Endothelial cell of umbilical vein (primary cell): ENCODE measurements at regions not wholly inside any gene's neighbourhood (a gene's known extent, or its start where the extent isn't known, plus 50 kb on each side); places are given as distances from the start of the nearest gene placed in this dataset.

Experiments used
- BruUV-seq: library from RNA; stranded (reverse); fragments of 400-500 nt; replicated peaks from 2 replicates; lab custom pipeline; 2021; lab: Mats Ljungman, UMichigan
- CTCF ChIA-PET: fragments of 300-600, 350-600 bp; sonication (Branson Sonifier 250); formaldehyde crosslinking; loops from one replicate; lab custom pipeline; 2021; ENCODE audit warnings: antibody characterized with exemption, inconsistent platforms; lab: Charles Lee
- POLR2A ChIA-PET: fragments of 300-600, 350-600 bp; sonication (Branson Sonifier 250); formaldehyde crosslinking; loops from one replicate; lab custom pipeline; 2021; ENCODE audit warnings: antibody characterized with exemption, inconsistent platforms; lab: Charles Lee
- DNase-seq: peaks from one replicate; pipeline ENCODE4 v3.0.0-alpha.2; 2011; ENCODE audit warnings: low read depth, low spot score
- FAIRE-seq: peaks from 2 replicates; lab custom pipeline; 2011; peaks lifted over from hg19 to GRCh38; lab: Jason Lieb, UNC
- H2AFZ ChIP-seq: 2 replicates; pipeline ENCODE4 v1.6.0; 2012; ENCODE audit warnings: low read depth, low read length, control low read depth, inconsistent platforms
- H3K27ac ChIP-seq: 2 replicates; pipeline ENCODE4 v1.5.1; 2011; ENCODE audit warnings: low read depth, mild to moderate bottlenecking, control low read depth, low read length, moderate library complexity; ENCODE audit not compliant: insufficient read depth
- H3K27me3 ChIP-seq, 2 experiments: 2 replicates each; pipeline versions ENCODE4 v1.6.0 to v1.6.1; 2011; ENCODE audit warnings: low read length in 2 of 2, mixed read lengths in 1 of 2; ENCODE audit not compliant: control insufficient read depth in 2 of 2, insufficient read depth in 2 of 2
- H3K36me3 ChIP-seq, 2 experiments: 2 replicates in 1 of 2; 3 replicates in 1 of 2; pipeline ENCODE4 v1.5.1; 2011; ENCODE audit warnings: low read length in 2 of 2, mild to moderate bottlenecking in 1 of 2, moderate library complexity in 1 of 2; ENCODE audit not compliant: control insufficient read depth in 2 of 2, insufficient read depth in 2 of 2; ENCODE audit errors: extremely low read depth in 1 of 2
- H3K4me1 ChIP-seq: 3 replicates; pipeline ENCODE4 v1.5.1; 2011; ENCODE audit warnings: mild to moderate bottlenecking, low read length; ENCODE audit not compliant: control insufficient read depth, insufficient read depth; ENCODE audit errors: extremely low read depth
- H3K4me2 ChIP-seq: 2 replicates; pipeline ENCODE4 v1.6.1; 2011; ENCODE audit warnings: low read length, control low read depth, mixed read lengths; ENCODE audit not compliant: insufficient read depth
- H3K4me3 ChIP-seq, 3 experiments: fragments of 200-600 bp in 1 of 3; sonication (generic), shearing (Covaris generic) in 1 of 3; replicated peaks in 1 of 3; 2 replicates each; pipeline ENCODE4 v1.5.1; 2011 to 2016; ENCODE audit warnings: control low read depth in 3 of 3, low read length in 3 of 3, mild to moderate bottlenecking in 2 of 3, inconsistent platforms in 1 of 3, low read depth in 1 of 3, moderate library complexity in 1 of 3; ENCODE audit not compliant: insufficient read depth in 1 of 3
- H3K79me2 ChIP-seq: 2 replicates; pipeline ENCODE4 v1.6.0; 2012; ENCODE audit warnings: low read length, inconsistent platforms; ENCODE audit not compliant: control insufficient read depth, insufficient read depth
- H3K9ac ChIP-seq: replicated peaks from 2 replicates; pipeline ENCODE3; 2011; ENCODE audit warnings: low read length, control low read depth; ENCODE audit not compliant: insufficient read depth; ENCODE audit errors: extremely low read depth
- H3K9me1 ChIP-seq: replicated peaks from 3 replicates; pipeline ENCODE4 v1.6.0; 2011; ENCODE audit warnings: mild to moderate bottlenecking, low read length; ENCODE audit not compliant: control insufficient read depth, insufficient read depth; ENCODE audit errors: extremely low read depth
- H3K9me3 ChIP-seq: replicated peaks from 2 replicates; pipeline ENCODE4 v1.5.1; 2012; ENCODE audit warnings: low read length, inconsistent platforms; ENCODE audit not compliant: control insufficient read depth, insufficient read depth
- H4K20me1 ChIP-seq: replicated peaks from 2 replicates; pipeline ENCODE3; 2011; ENCODE audit warnings: mild to moderate bottlenecking, low read length; ENCODE audit not compliant: control insufficient read depth, insufficient read depth; ENCODE audit errors: extremely low read depth
- CTCF ChIP-seq, 2 donors: IDR thresholded peaks; 1 replicate in 1 of 2; 2 replicates in 1 of 2; pipeline ENCODE4 v1.5.1; 2011; ENCODE audit warnings: low read length in 2 of 2, mild to moderate bottlenecking in 2 of 2, moderate library complexity in 2 of 2, control low read depth in 1 of 2, inconsistent platforms in 1 of 2, low read depth in 1 of 2; ENCODE audit not compliant: insufficient read depth in 1 of 2; ENCODE audit errors: extremely low read depth in 1 of 2
- EZH2 ChIP-seq: IDR thresholded peaks from 2 replicates; pipeline ENCODE4 v1.6.1; 2012; ENCODE audit warnings: borderline replicate concordance, low read depth, mild to moderate bottlenecking, moderate library complexity, low read length, inconsistent platforms; ENCODE audit not compliant: severe bottlenecking
- FOS ChIP-seq: IDR thresholded peaks from 2 replicates; pipeline ENCODE4 v1.6.1; 2011; ENCODE audit warnings: mild to moderate bottlenecking, low read length, moderate library complexity, borderline replicate concordance; ENCODE audit not compliant: insufficient read depth
- GATA2 ChIP-seq: IDR thresholded peaks from 2 replicates; pipeline ENCODE4 v1.7.0; 2011; ENCODE audit warnings: low read depth, mild to moderate bottlenecking, moderate library complexity, mixed read lengths, low read length; ENCODE audit not compliant: insufficient read length, insufficient read depth
- JUN ChIP-seq: IDR thresholded peaks from 2 replicates; pipeline ENCODE4 v1.6.1; 2011; ENCODE audit warnings: borderline replicate concordance, low read depth; ENCODE audit not compliant: insufficient read length, insufficient read depth
- MYC ChIP-seq: IDR thresholded peaks from one replicate; pipeline ENCODE4 v1.6.1; 2011; ENCODE audit warnings: mild to moderate bottlenecking, low read depth, low read length
- POLR2A ChIP-seq: IDR thresholded peaks from 2 replicates; pipeline ENCODE4 v1.6.1; 2012; ENCODE audit warnings: low read depth, mild to moderate bottlenecking, control low read depth, low read length
- POLR2AphosphoS5 ChIP-seq: IDR thresholded peaks from 2 replicates; pipeline ENCODE4 v1.6.1; 2012; ENCODE audit warnings: low read depth, mild to moderate bottlenecking, control low read depth, low read length, moderate library complexity; ENCODE audit not compliant: insufficient read depth
- dilution Hi-C: fragments of 300-500 bp; cut with MboI; formaldehyde crosslinking; loops from one replicate; pipeline ENCODE4 v1.15.0; 2019; ENCODE audit warnings: low sequenced_read_pairs; ENCODE audit not compliant: extremely low pct_ligation_motif_present
- intact Hi-C: fragments of 100-400 bp; cut with micrococcal nuclease; formaldehyde crosslinking; loops from one replicate; pipeline ENCODE4 v1.10.0; 2022
- TF ChIP-seq, protein P1 (sequence below): IDR thresholded peaks from 2 replicates; pipeline ENCODE4 v1.6.1; 2011; ENCODE audit not compliant: insufficient read depth, insufficient read length

- no peak for TF ChIP-seq FOS
- TF ChIP-seq, protein P1, sequence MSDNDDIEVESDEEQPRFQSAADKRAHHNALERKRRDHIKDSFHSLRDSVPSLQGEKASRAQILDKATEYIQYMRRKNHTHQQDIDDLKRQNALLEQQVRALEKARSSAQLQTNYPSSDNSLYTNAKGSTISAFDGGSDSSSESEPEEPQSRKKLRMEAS, result no peak
- no peak for TF ChIP-seq POLR2AphosphoS5
- TF ChIP-seq GATA2, result no peak
- no peak for TF ChIP-seq CTCF (IDR thresholded peaks at IDR 0.05; ENCODE audit: extremely low read depth in 1 of 2, insufficient read depth in 1 of 2, low read depth in 1 of 2, low read length in 2 of 2)
- no peak for TF ChIP-seq JUN
- TF ChIP-seq EZH2, result no peak
- no peak for TF ChIP-seq MYC
- TF ChIP-seq POLR2A, result no peak
- no peak for FAIRE-seq
- CTCF ChIA-PET, result no interaction called here
- Histone ChIP-seq H3K9me1 (no peaks in the 10 kb centered on the region), H2AFZ (no peak overlapping the region), H3K4me3 (no peak overlapping the region), H3K36me3 (no peaks in the 10 kb centered on the region), H3K27me3 (no peaks in the 10 kb centered on the region), H4K20me1 (no peaks in the 10 kb centered on the region), H3K9me3 (no peaks in the 10 kb centered on the region), H3K4me1 (no peaks in the 10 kb centered on the region), H3K79me2 (no peaks in the 10 kb centered on the region), H3K4me2 (no peak overlapping the region), H3K9ac (no peak overlapping the region), H3K27ac (no peak overlapping the region)
- DNase-seq, result no peak
- POLR2A ChIA-PET, result no interaction called here
- BruUV-seq, result no TSS peak
- dilution Hi-C loops, result no loop called here
- intact Hi-C loops, result no loop called here
Observed at GRCh38 chr6:2429032-2429431, 183.6 kb upstream of the GMDS start.
